ENCODE measurements at regions not wholly inside any gene's neighbourhood (a gene's known extent, or its start where the extent isn't known, plus 50 kb on each side); places are given as distances from the start of the nearest gene placed in this dataset.

DNA sequence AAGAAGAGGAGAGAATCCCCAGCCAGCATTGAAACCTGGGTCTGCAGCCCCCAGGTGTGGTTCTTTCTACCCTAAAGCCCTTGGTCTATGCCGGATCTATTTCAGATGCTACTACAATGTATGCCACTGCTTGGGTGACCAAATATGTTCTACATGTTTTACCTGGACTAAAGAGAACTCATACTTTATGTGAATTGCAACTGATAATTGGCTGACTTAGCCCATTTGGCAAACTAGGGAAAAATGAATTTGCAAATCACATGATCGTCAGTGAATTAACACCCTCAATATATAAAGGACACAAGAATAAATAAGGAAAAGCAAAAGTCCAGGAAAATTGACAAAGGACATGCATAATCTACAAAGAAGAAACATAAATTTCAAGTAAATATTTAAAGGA, 308.8 kb upstream of the IRX2 start:
- H3K9me3 Mint-ChIP-seq (ENCODE audit: insufficient read depth): peaks cover 2% of the 10 kb centered on the region
- Histone ChIP-seq H3K4me2 (replicated peaks; ENCODE audit: low read depth, low read length, poor library complexity, severe bottlenecking) (no peak overlapping the region), H3K9me3 (ENCODE audit: control extremely low read depth in 1 of 3, control insufficient read depth in 2 of 3, insufficient read depth in 1 of 3, low read length in 2 of 3) (peaks cover 0 to 32% (median 2%) of the 10 kb centered on the region in 3 donors), H3K27me3 (replicated peaks in 1 of 4; ENCODE audit: control extremely low read depth in 1 of 4, control insufficient read depth in 3 of 4, insufficient read depth in 4 of 4, low read length in 3 of 4) (no peaks in the 10 kb centered on the region), H3K4me3 (ENCODE audit: control extremely low read depth in 1 of 5, extremely low read depth in 1 of 5, insufficient read depth in 1 of 5, low read depth in 2 of 5, low read length in 4 of 5) (no peak overlapping the region), H3K9ac (ENCODE audit: low read length) (no peak overlapping the region), H4K20me1 (ENCODE audit: control insufficient read depth, insufficient read depth, low read length, poor library complexity, severe bottlenecking) (no peaks in the 10 kb centered on the region), H3K79me2 (ENCODE audit: control insufficient read depth, insufficient read depth, low read length) (no peaks in the 10 kb centered on the region), H3K4me1 (ENCODE audit: control insufficient read depth in 2 of 2, insufficient read depth in 2 of 2, low read length in 2 of 2) (no peaks in the 10 kb centered on the region), H3K36me3 (replicated peaks in 1 of 2; ENCODE audit: control extremely low read depth in 1 of 2, control insufficient read depth in 1 of 2, extremely low read depth in 1 of 2, insufficient read depth in 2 of 2, low read length in 1 of 2) (no peaks in the 10 kb centered on the region), H3K27ac (ENCODE audit: low read length in 2 of 2) (no peak overlapping the region), H2AFZ (ENCODE audit: insufficient read depth, low read depth, low read length, poor library complexity, severe bottlenecking) (no peak overlapping the region)
- no peaks in the 10 kb centered on the region for H3K4me1 Mint-ChIP-seq
- DNase-seq (no peak), ATAC-seq (ENCODE audit: low read depth) (no peak)
- H3K27ac Mint-ChIP-seq: no peak overlapping the region
- ChIA-PET CTCF (no interaction called here), POLR2A (no interaction called here)
- TF ChIP-seq, protein P1, sequence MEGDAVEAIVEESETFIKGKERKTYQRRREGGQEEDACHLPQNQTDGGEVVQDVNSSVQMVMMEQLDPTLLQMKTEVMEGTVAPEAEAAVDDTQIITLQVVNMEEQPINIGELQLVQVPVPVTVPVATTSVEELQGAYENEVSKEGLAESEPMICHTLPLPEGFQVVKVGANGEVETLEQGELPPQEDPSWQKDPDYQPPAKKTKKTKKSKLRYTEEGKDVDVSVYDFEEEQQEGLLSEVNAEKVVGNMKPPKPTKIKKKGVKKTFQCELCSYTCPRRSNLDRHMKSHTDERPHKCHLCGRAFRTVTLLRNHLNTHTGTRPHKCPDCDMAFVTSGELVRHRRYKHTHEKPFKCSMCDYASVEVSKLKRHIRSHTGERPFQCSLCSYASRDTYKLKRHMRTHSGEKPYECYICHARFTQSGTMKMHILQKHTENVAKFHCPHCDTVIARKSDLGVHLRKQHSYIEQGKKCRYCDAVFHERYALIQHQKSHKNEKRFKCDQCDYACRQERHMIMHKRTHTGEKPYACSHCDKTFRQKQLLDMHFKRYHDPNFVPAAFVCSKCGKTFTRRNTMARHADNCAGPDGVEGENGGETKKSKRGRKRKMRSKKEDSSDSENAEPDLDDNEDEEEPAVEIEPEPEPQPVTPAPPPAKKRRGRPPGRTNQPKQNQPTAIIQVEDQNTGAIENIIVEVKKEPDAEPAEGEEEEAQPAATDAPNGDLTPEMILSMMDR (IDR thresholded peaks at IDR 0.05): no peak
- TF ChIP-seq EZH2 (IDR thresholded peaks at IDR 0.05; ENCODE audit: borderline replicate concordance, insufficient read depth, low read depth, low read length, poor library complexity, severe bottlenecking): no peak
- intact Hi-C loops (cut with micrococcal nuclease): no loop called here
- no peak overlapping the region for H3K4me3 Mint-ChIP-seq
- H3K27me3 Mint-ChIP-seq: no peaks in the 10 kb centered on the region
- no CpG with 5 or more reads among the region's 2 CpGs for WGBS (ENCODE audit: insufficient coverage)

DNA sequence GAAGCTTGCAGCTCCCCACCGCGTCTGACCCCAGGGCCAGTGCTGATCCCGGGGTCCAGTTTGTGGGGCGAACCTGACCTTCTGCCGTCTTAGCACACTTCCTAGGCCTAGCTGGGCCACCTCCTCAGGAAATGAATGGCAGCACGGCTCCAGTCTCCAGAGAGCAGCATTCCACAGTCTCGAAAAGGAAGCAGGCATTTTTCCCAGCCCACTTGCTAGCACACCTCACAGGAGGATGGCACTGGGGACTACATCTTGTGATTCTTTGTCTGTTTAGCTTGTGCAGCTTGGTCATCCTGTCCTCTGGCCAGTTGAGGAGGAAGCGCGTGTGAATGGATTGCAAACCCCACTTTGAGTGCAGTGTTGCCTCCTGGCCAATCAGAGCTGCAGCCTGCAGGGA, 308.0 kb upstream of the IRX2 start:
- H3K36me3 ChIP-seq (replicated peaks in 1 of 2; ENCODE audit: control extremely low read depth in 1 of 2, control insufficient read depth in 1 of 2, extremely low read depth in 1 of 2, insufficient read depth in 2 of 2, low read length in 1 of 2): no peaks in the 10 kb centered on the region
- H3K4me3 ChIP-seq (ENCODE audit: control extremely low read depth in 1 of 5, extremely low read depth in 1 of 5, insufficient read depth in 1 of 5, low read depth in 2 of 5, low read length in 4 of 5): no peak overlapping the region
- H3K9me3 Mint-ChIP-seq (ENCODE audit: insufficient read depth): peaks cover 2% of the 10 kb centered on the region
- H3K79me2 ChIP-seq (ENCODE audit: control insufficient read depth, insufficient read depth, low read length): no peaks in the 10 kb centered on the region
- no peaks in the 10 kb centered on the region for H4K20me1 ChIP-seq (ENCODE audit: control insufficient read depth, insufficient read depth, low read length, poor library complexity, severe bottlenecking)
- no peaks in the 10 kb centered on the region for H3K4me1 ChIP-seq (ENCODE audit: control insufficient read depth in 2 of 2, insufficient read depth in 2 of 2, low read length in 2 of 2)
- no peak overlapping the region for H2AFZ ChIP-seq (ENCODE audit: insufficient read depth, low read depth, low read length, poor library complexity, severe bottlenecking)
- CTCF ChIA-PET: no interaction called here
- TF ChIP-seq, protein P1 (IDR thresholded peaks at IDR 0.05): no peak
- TF ChIP-seq EZH2 (IDR thresholded peaks at IDR 0.05; ENCODE audit: borderline replicate concordance, insufficient read depth, low read depth, low read length, poor library complexity, severe bottlenecking): no peak
- H3K27me3 Mint-ChIP-seq: no peaks in the 10 kb centered on the region
- H3K9me3 ChIP-seq (ENCODE audit: control extremely low read depth in 1 of 3, control insufficient read depth in 2 of 3, insufficient read depth in 1 of 3, low read length in 2 of 3): peaks cover 0 to 34% (median 2%) of the 10 kb centered on the region in 3 donors
- ATAC-seq (ENCODE audit: low read depth): no peak
- POLR2A ChIA-PET: no interaction called here
- no peak overlapping the region for H3K27ac ChIP-seq (ENCODE audit: low read length in 2 of 2)
- 54% methylated on average over 9 of the region's 9 CpGs for WGBS (ENCODE audit: insufficient coverage)
- no peak overlapping the region for H3K4me2 ChIP-seq (replicated peaks; ENCODE audit: low read depth, low read length, poor library complexity, severe bottlenecking)
- no peak overlapping the region for H3K4me3 Mint-ChIP-seq
- no peak overlapping the region for H3K9ac ChIP-seq (ENCODE audit: low read length)
- intact Hi-C loops (cut with micrococcal nuclease): no loop called here
- no peak for DNase-seq
- H3K27ac Mint-ChIP-seq: no peak overlapping the region
- no peaks in the 10 kb centered on the region for H3K4me1 Mint-ChIP-seq
- H3K27me3 ChIP-seq (replicated peaks in 1 of 4; ENCODE audit: control extremely low read depth in 1 of 4, control insufficient read depth in 3 of 4, insufficient read depth in 4 of 4, low read length in 3 of 4): no peaks in the 10 kb centered on the region
